C1 segment of cervical spinal cord (tissue), 14 donors: ENCODE measurements at regions not wholly inside any gene's neighbourhood (a gene's known extent, or its start where the extent isn't known, plus 50 kb on each side); places are given as distances from the start of the nearest gene placed in this dataset.

ENCODE experiments used
- DNase-seq, 14 donors: peaks; one replicate each; lab custom pipeline; 2025; lab: John Stamatoyannopoulos, UW

DNA sequence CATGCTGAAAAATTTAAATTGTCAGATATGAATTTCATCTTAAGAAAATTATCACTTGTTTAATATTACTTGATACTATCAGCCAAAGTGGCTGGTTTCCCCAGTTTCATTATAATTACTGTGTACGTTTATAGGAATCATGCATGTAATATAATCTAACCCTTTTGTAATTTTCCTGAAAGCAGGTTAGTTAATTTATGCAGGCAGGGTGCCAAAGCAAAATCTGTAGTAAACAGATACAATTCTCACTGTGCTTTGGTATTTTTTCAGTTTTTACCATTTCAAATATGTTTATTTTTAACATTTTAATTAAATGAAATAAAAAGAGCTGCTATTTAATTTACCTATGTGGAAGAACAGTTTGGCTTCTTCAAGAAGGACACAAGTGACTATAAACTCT, 1227.5 kb upstream of the MIR17HG start:
- DNase-seq: no peak

DNA sequence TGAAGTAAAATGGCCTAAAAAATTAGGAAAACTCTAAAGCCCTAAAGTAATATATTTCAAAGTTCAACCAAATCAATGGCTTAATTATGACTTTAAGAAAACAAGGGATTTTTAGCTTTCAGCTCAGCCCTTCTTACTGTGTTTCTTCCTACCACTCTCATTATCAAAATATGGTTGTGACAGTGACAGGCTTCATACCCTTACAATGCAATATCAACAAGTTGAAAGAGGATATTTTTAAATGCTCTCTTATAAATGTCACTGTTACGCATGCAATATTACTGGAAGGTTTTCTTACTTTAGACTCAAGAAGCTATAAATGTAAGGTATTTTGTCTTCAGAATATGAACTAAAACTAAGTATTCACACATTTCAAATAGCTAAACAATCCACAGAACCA, 1225.7 kb upstream of the MIR17HG start:
- DNase-seq: no peak

DNA sequence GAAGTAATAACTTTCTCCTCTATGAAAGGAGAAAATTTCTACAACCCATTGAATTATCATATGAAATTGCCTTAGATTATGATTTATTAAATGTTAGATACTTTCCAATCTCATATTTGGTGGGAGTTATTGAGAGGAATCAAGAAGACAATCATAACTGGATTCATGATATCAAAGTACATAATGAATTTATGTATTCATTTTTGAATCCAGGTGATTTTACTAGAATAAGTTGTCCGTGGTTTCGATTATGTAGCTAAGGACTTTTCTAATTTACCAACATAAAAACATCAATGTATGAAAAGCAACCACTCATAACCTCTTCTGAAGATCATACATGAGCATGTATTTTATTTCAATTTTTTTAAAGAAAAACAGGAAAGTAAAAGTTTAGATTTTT, 1225.0 kb upstream of the MIR17HG start:
- no peak for DNase-seq

DNA sequence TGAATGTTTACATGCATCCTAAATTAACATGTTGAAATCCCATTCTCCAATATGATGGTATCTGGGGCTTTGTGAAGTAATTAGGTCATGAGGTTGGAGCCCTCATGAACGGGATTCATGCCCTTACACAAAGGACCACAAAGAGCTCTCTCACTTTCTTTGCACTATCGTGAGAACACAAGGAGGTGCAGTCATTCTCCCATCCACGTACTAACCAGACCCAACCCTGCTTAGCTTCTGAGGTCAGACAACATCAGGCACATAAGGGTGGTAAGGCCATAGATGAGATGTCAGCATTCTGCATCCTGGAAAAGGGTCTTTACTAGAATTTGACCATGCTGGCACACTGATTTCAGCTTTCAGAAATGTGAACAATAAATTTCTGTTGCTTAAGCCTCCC, 1211.9 kb upstream of the MIR17HG start:
- no peak for DNase-seq

DNA sequence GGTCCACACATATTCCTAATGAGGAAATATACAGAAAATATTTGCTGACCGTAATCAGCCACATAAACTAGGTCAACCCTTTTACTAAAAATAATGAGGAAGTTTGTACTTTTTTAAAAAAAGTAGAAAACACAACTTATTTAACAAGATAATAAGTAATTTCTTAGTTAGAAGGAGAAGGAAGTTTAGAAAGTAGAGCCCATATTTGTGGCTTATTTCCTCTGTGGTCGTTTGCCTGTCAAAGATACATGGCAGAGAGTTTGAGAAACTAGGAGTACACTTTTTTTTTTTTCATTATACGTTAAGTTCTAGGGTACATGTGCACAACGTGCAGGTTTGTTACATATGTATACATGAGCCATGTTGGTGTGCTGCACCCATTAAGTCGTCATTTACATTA, 1205.2 kb upstream of the MIR17HG start:
- DNase-seq: no peak

DNA sequence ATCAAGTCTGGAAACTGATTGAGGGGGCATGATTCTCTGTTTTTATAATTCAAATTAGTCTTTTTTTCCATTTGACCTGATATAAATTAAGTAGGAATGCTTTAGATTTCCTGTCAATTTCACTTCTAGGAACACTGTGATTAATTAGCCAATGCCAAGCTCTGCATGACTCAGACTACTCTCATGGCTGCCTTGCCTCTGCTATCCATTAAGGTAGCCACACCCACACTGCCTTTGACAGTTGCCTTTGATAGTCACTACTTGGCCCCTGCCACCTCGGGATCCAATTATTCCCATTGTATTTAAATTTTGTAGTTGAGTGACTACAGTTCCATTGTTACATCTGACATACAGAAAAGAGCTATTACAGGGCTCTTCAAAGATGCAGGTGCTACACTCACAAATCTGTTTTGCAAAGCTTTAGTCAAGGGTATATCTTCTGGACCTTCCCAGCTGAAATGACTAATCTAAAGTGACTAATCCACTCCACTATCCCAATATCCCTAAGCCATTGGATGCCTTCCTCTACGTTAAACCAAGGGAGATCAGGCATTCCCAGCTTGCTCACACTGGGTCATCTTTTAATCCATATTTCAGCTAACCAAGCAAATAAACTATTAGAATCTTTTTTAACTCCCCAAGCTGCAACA, 1193.1 kb upstream of the MIR17HG start:
- DNase-seq: no peak

DNA sequence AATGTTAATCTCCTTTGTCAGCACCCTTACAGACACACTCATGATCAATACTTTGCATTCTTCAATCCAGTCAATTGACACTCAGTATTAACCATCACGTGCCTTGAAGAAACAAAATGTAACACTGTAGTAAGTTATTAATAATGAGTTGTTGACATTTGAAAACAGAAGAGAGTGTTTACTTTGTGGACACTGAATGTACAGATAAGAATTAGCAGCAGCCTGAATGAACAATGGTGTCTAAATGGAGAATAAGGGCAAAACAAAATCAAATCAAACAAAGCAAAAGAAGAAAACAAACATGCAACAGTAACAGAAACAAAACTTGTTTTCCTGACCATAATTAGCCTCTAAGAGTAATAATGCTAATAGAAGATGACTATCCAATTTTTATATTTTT, 1191.1 kb upstream of the MIR17HG start:
- DNase-seq: no peak

DNA sequence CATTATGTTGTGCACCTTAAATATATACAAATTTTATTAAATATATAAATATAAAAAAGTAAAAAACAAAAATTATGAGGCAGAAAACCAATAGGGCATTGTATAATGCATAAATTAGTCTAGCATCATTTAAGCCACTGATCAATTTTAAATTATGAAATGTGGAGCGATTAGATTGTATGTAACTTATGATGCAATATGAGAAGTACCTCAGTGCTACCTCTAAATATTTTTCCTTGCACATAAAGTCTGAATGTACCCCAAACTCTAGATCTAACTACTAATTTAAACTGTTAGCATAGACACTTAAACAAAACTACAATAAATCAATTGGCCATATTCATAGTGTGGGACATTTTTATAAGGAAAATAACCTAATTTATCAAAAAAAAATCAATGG, 1178.5 kb upstream of the MIR17HG start:
- no peak for DNase-seq

DNA sequence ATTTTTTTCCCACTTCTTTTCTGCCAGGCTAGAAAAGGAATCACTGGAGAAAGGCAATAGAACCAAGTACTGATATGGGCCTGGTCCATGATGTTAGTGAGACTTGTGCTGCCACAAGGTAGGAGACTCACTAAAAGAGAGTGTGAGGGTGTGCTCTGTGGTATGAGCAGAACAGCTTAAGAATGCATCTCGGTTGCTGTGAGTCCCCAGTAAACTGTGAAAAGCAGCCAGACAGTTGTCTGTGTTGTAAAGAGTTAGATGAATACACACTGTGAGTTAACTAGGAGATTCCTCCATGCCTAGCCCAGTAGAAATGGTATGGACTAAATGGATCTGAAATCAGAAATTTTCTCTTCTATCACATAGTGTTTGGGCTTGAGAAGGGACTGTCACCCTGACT, 1177.3 kb upstream of the MIR17HG start:
- DNase-seq: no peak

DNA sequence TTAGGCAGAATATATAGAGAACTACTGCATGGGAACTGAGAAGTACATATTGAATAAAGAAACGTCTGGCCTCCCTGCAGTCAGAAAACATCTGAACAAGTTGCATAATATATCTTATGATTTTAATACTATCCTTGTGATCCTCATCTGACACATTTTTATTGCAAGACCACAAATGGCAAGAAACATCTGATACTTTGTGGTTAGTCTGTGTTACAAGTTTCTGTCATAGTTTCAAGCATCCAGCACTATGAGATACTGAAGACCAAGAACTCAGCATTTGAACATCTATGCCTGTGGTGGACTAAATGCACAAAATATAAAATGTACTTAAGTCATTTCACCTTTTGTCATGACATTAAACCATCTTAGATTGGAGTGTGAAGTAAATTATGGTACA, 1175.8 kb upstream of the MIR17HG start:
- DNase-seq: no peak

DNA sequence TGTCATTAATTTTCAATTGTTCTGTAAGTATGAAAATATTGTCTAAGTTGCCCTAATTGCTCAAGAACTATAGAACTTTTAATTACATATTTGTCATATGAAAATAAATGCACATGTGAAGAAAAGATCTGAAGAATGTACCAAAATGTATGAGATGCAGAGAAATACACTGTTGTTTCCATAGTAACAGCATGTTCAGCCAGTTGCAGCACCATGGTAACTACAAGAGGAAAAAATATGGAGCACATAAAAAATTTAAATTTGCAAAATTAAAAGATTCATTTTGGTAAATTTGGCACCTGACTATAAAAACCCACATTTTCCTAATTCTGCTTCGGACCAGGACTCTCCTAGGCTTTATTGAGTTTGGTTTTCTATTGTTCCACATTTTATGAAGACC, 1170.0 kb upstream of the MIR17HG start:
- DNase-seq: no peak

DNA sequence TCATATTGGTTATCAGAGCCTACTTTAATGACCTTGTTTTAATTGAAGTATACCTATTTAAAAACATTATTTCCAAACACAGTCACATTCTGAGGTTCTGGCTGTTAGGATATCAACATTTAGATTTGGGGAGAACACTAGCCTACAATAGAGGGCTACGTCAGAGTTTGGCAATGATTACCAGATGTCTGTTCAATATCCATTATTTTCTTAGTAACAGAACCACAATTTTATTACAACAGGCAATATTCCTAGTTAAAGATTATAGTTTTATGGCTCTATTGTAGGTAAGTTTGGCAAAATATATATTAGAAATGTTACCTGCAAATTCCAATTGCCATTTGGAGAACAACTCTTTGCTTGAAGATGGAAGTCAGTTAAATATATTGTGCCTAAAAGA, 1163.1 kb upstream of the MIR17HG start:
- DNase-seq: no peak

DNA sequence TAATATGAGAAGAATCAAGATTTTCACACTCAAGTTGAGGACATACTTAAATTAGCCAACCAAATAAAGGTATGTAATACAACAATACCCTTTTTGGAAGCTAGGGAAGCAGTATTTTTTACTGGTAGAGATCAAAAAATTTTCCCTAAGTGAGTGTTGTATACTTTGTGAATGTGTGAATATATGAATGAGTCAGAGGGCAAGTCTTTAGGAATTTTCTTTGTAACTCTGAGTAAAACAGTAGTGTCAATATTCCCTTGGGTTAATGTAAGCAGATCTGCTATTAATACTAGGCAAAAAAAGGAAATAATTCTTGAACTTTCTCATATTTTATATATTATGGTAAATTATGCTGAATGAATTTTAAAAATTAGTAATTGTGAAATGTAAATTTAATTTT, 1161.8 kb upstream of the MIR17HG start:
- no peak for DNase-seq

DNA sequence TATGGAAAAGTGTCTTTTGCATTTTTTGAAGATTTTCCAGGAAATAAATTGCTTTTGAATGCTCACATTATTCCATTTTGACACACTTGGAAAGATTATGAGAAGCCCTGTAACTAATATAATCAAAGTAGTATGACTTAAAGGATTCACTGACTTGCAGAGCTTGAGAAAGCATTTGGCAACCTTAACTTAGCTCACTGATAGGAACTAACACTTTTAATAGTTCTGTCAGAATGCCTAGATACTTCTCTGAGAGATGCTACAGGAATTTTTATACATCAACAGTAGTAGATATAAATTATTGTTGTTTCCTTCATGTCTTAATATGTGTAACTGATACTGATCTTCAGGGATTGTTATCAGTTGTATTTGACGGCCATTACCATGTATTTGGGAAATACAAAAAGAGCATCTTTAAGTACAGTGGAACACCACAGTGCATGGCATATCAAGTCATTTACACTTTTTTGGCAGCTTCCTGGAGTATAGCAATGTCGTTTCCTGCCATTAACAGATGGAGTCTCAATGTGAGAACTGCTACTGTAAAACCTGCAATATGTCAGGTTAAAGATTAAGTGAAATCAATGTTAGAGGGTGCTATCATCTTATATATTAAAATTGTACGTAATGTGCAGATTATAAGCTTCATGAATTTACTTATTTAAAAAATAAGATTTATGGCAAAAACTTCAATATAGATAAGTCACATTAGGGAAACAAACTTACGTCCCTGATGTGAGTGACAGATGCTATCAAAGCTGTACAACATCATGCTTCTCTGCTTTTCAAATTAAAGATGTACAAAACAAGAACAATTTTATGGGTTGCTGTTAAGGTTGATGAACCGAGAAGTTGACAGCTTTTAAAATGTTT, 1159.8 kb upstream of the MIR17HG start:
- no peak for DNase-seq

DNA sequence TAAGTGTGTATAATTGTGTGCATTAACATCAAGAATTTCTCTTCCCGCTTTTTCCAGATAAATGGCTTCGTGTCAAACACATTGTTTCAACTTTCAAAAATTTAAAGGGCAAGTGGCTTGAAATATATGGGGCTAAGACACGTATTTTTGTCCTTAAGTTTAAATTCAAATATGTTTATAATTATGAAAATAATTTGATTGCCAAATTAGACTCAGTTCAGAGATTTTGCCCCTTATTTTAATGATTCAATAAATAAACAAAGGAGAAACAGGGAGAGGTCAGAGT, 1159.2 kb upstream of the MIR17HG start:
- no peak for DNase-seq

DNA sequence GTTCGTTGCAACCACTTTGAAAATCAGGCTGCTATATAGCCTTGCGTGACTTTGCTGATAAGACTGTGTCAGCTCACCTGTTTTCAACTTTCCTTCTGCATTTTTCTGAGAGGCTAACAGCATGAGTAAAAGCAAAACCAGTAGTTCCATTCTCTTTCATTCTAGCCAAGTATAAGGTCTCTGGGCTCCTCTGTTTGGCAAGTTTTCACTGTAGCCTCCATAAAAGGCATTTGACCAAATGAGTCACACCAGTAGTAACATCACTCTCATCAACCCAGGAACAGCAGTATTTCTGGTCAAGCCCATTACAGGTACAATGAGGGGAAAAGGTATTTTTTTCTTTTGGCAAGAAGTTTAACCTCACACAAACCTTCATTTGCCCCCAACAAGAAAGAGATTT, 1149.8 kb upstream of the MIR17HG start:
- no peak for DNase-seq

DNA sequence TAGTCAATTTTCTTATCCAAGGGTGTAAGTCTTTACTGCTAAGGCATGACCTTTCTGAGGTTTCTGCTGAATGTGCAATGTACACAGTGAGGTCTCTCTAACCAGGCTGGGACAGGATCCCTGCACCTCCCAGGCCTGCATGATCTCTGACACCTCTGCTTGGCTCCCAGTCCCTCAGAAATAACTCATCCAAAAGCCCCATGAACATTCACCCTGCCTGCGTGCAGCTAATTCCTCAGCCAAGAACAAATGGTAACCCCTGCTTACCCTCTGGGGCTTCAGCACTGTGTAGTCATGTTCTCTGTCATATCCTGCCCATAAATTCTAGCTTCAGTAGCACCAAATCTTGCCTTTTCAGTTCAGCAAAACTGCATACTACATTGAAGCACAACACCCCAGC, 1146.3 kb upstream of the MIR17HG start:
- DNase-seq: no peak

DNA sequence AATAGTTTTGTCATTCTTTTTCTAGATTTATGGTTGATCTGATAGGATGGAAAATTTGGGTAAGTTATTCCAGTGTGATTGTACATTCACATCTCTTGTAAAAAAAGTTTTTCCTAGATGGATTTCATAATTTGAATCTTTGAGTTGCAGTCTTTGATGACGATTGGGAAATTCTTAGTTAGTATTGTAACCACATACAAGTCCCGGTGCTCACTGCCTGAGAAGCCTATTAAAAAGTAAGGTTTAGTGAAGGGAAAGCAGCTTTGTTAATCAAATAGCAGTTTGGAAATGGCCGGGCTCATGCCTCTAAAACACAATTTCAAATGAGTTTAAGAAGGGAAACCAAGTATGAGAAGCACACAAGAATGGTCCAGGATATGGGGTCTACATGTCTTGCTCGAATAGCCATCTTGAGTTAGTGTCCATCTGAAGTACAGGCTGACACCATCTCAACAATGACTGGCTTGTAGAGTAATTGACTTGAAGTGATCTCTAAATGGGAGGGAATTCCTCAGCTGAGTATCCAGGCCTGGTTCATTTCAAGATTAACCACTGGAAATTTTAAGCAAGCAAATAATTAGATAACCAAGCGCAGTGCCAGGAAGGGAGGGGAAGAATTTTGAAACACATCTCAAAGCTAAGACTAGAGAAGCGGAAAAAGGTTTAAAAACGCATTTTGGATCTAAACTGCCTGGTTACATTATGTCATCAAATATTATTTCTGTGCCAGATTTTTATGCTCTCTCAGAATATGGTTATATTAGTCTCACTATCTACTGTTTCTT, 1145.6 kb upstream of the MIR17HG start:
- no peak for DNase-seq

DNA sequence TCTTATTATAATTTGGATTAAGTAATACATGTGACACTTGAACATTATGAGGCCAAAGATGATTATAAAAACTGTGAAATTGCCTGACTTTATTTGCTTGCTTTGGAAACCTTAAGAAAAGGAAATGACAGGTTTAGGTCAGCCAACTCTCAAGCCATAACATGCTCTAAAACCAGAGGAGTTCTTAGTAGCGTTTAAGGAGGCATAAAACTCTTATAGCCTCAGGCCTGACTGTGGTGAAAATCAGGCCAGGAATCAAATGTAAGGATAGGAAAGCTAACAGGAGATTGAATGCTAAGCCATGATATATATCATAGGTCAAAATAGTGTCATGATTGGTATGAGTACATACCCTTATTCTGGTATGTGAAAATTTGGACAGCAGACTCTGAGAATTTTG, 1142.4 kb upstream of the MIR17HG start:
- no peak for DNase-seq

DNA sequence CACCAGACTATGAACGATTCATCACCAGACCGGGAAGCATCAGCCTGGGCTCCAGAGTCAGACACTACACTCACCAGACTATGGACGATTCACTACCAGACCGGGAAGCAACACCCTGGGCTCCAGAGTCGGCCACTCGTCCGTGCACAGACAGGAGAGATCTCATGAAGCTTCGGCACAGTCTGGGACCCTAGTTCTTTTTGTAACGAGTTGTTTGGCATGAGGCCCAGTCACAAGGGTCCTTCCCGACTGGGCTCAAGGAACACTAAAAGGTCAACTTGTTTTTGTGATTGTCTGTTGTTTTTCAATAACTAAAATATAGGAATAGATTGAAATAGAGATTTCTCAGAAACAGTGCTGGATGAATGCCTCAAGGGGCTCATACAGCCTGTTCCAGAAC, 1141.6 kb upstream of the MIR17HG start:
- DNase-seq: no peak

DNA sequence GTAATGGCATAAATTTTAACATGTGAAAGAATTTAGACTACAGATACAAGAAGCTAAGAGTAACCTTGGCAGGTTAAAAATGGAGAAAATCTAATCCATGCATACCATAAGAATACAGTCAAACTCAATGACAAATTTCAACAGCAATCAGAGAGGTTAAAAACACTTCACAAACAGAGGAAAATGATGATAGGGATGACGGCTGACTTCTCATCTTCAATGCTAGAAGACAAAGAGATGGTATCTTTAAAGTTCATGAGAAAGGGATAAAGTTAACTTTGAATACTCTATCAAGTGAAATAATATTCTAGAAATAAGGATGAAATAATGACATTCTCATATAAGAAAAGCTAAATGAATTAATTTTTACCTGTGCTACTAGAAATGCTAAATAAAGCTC, 1130.2 kb upstream of the MIR17HG start:
- no peak for DNase-seq

DNA sequence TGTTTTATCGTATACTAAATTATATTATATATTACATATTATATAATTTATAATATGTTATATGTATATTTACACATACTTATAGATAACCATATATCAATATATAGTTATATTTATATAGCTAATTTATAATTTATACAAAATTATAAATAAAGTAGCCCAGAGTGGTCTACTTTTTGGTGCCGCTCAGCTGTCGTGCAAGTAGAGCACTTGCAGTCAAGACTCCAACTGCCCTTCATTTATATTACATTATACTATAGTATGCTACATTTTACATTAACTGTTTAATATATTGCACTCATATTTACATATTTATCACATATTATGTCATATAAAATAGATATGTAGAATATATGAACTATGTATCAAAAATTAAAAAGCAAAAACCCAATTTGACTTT, 1124.7 kb upstream of the MIR17HG start:
- no peak for DNase-seq

DNA sequence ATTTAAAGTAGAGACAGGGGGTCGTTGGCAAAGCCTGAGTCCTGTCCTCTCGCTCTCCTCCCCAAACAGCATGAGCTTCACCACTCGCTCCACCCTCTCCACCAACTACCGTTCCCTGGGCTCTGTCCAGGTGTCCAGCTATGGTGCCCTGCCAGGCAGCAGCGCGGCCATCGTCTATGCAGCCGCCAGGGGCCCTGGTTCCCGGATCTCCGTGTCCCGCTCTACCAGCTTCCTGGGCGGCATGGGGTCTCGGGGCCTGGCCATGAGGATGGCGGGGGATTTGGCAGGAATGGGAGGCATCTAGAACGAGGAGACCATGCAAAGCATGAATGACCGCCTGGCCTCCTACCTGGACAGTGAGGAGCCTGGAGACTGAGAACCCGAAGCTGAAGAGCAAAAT, 1117.2 kb upstream of the MIR17HG start:
- DNase-seq: no peak
